GM13977 (cell line): ENCODE measurements at regions not wholly inside any gene's neighbourhood (a gene's known extent, or its start where the extent isn't known, plus 50 kb on each side); places are given as distances from the start of the nearest gene placed in this dataset.

Source experiments
- DNase-seq: peaks from one replicate; pipeline ENCODE4 v3.0.0; 2012; ENCODE audit warnings: low spot score
- CTCF ChIP-seq: IDR thresholded peaks from 2 replicates; pipeline ENCODE4 v1.5.1; 2012; ENCODE audit warnings: mild to moderate bottlenecking, control low read depth; ENCODE audit not compliant: insufficient read depth; ENCODE audit errors: extremely low read depth, missing control alignments
- in situ Hi-C: fragments of 300-500 bp; cut with MboI; formaldehyde crosslinking; loops from one replicate; pipeline ENCODE4 v1.12.0; 2022; ENCODE audit warnings: low sequenced_read_pairs, low pct_unique_long_range_greater_than_20kb, mixed read lengths, inconsistent platforms; ENCODE audit not compliant: unreplicated experiment

- in situ Hi-C loops: no loop called here
- TF ChIP-seq CTCF: no peak
- no peak for DNase-seq
Observed at GRCh38 chr13:88136098-88136790, 465.1 kb downstream of the SLITRK5 start.

- DNase-seq: no peak
- in situ Hi-C loops: no loop called here
- no peak for TF ChIP-seq CTCF
Observed at GRCh38 chr13:88142653-88143052, 471.5 kb downstream of the SLITRK5 start.

- DNase-seq: no peak
- in situ Hi-C loops: no loop called here
- TF ChIP-seq CTCF: no peak
Observed at GRCh38 chr13:88144580-88144979, 473.4 kb downstream of the SLITRK5 start.

GRCh38 chr13:88153353-88153752, 482.2 kb downstream of the SLITRK5 start:
- in situ Hi-C loops: no loop called here
- no peak for TF ChIP-seq CTCF
- no peak for DNase-seq

GRCh38 chr13:88154001-88154400, 482.8 kb downstream of the SLITRK5 start:
- in situ Hi-C loops: no loop called here
- no peak for TF ChIP-seq CTCF
- no peak for DNase-seq

GRCh38 chr13:88162076-88162702, 491.0 kb downstream of the SLITRK5 start:
- in situ Hi-C loops: no loop called here
- no peak for TF ChIP-seq CTCF
- no peak for DNase-seq

- in situ Hi-C loops: no loop called here
- TF ChIP-seq CTCF: no peak
- no peak for DNase-seq
Observed at GRCh38 chr13:88176231-88176630, 505.1 kb downstream of the SLITRK5 start.
